GM23338 (cell line): ENCODE measurements at regions not wholly inside any gene's neighbourhood (a gene's known extent, or its start where the extent isn't known, plus 50 kb on each side); places are given as distances from the start of the nearest gene placed in this dataset.
A peak's percentile ranks its signal among the peaks of the same experiment; 100 is the strongest.

Experiments
- ATAC-seq: fragments of 200-7000 bp; cut with Tn5 transposase; 3 replicates; pipeline ENCODE4 v1.9.1; 2020
- DNase-seq: peaks from one replicate; pipeline ENCODE4 v3.0.0-alpha.2; 2015; ENCODE audit warnings: low spot score
- H2AFZ ChIP-seq: fragments of 200-600 bp; sonication (generic); 2 replicates; pipeline ENCODE4 v1.8.0; 2016; ENCODE audit warnings: antibody characterized with exemption, mild to moderate bottlenecking, moderate library complexity
- H3F3A ChIP-seq: fragments of 200-600 bp; sonication (generic); replicated peaks from 2 replicates; pipeline ENCODE4 v1.8.0; 2017; ENCODE audit warnings: antibody characterized with exemption, mixed run types, low read depth
- H3K27ac ChIP-seq: fragments of 200-600 bp; sonication (generic); 2 replicates; pipeline ENCODE4 v1.6.1; 2016; ENCODE audit warnings: low read depth
- H3K27me3 ChIP-seq: fragments of 200-600 bp; sonication (generic); 2 replicates; pipeline ENCODE4 v1.8.0; 2016; ENCODE audit warnings: mild to moderate bottlenecking, mixed run types, moderate library complexity; ENCODE audit not compliant: insufficient read depth
- H3K36me3 ChIP-seq: fragments of 200-600 bp; sonication (generic); 2 replicates; pipeline ENCODE4 v1.8.0; 2016; ENCODE audit warnings: mild to moderate bottlenecking; ENCODE audit not compliant: insufficient read depth
- H3K4me1 ChIP-seq: fragments of 200-600 bp; sonication (generic); 2 replicates; pipeline ENCODE4 v1.8.0; 2016; ENCODE audit warnings: mild to moderate bottlenecking, moderate library complexity; ENCODE audit not compliant: insufficient read depth
- H3K4me2 ChIP-seq: fragments of 200-600 bp; sonication (generic); 2 replicates; pipeline ENCODE4 v1.7.1; 2017; ENCODE audit warnings: mixed run types
- H3K4me3 ChIP-seq: fragments of 200-600 bp; sonication (generic); 2 replicates; pipeline ENCODE4 v1.6.1; 2016; ENCODE audit warnings: mixed run types
- H3K79me2 ChIP-seq: fragments of 200-600 bp; sonication (generic); replicated peaks from 2 replicates; pipeline ENCODE4 v1.8.0; 2017; ENCODE audit warnings: mild to moderate bottlenecking; ENCODE audit not compliant: insufficient read depth
- H3K9me2 ChIP-seq: fragments of 200-600 bp; sonication (generic); 2 replicates; pipeline ENCODE4 v1.8.0; 2017; ENCODE audit not compliant: insufficient read depth
- H4K20me1 ChIP-seq: fragments of 200-600 bp; sonication (generic); replicated peaks from 2 replicates; pipeline ENCODE4 v1.8.0; 2017; ENCODE audit warnings: mild to moderate bottlenecking; ENCODE audit not compliant: insufficient read depth
- H3K27ac Mint-ChIP-seq: 2 replicates; pipeline ENCODE4 v1.8.0; 2020; ENCODE audit warnings: inconsistent platforms, mild to moderate bottlenecking, moderate library complexity, mixed read lengths
- H3K27me3 Mint-ChIP-seq: 3 replicates; pipeline ENCODE4 v1.8.0; 2022; ENCODE audit warnings: low read depth, mild to moderate bottlenecking, moderate library complexity, mixed read lengths, inconsistent platforms; ENCODE audit not compliant: insufficient read depth, poor library complexity
- H3K36me3 Mint-ChIP-seq: 3 replicates; pipeline ENCODE4 v1.8.0; 2021; ENCODE audit warnings: low read depth, mild to moderate bottlenecking, inconsistent platforms, moderate library complexity, mixed read lengths
- H3K4me1 Mint-ChIP-seq: 3 replicates; pipeline ENCODE4 v1.8.0; 2020; ENCODE audit warnings: mild to moderate bottlenecking, inconsistent platforms, mixed read lengths
- H3K4me3 Mint-ChIP-seq: 3 replicates; pipeline ENCODE4 v1.8.0; 2021; ENCODE audit warnings: moderate library complexity, mild to moderate bottlenecking, inconsistent platforms, mixed read lengths
- H3K9me3 Mint-ChIP-seq: 3 replicates; pipeline ENCODE4 v1.8.0; 2020; ENCODE audit warnings: moderate library complexity, mild to moderate bottlenecking, inconsistent platforms, mixed read lengths
- NANOG ChIP-seq: IDR thresholded peaks from 2 replicates; pipeline ENCODE4 v1.6.1; 2016; ENCODE audit warnings: antibody characterized with exemption, borderline replicate concordance
- REST ChIP-seq: IDR thresholded peaks from one replicate; pipeline ENCODE4 v1.6.1; 2018; ENCODE audit warnings: antibody characterized with exemption; ENCODE audit not compliant: unreplicated experiment
- STAT1 ChIP-seq: IDR thresholded peaks from one replicate; pipeline ENCODE4 v1.6.1; 2016; ENCODE audit warnings: antibody characterized with exemption; ENCODE audit not compliant: unreplicated experiment
- TF ChIP-seq, protein P1 (sequence below), 2 experiments: fragments of 200-600 bp in 1 of 2; sonication (generic) in 1 of 2; conservative IDR thresholded peaks; 2 replicates each; pipeline versions ENCODE4 v1.5.1 to v1.6.1; 2016 to 2017; ENCODE audit warnings: antibody characterized with exemption in 2 of 2, low read depth in 2 of 2, mild to moderate bottlenecking in 2 of 2, moderate library complexity in 1 of 2
- TF ChIP-seq, protein P2 (sequence below): IDR thresholded peaks from 2 replicates; pipeline ENCODE4 v1.6.1; 2016; ENCODE audit warnings: antibody characterized with exemption

DNA sequence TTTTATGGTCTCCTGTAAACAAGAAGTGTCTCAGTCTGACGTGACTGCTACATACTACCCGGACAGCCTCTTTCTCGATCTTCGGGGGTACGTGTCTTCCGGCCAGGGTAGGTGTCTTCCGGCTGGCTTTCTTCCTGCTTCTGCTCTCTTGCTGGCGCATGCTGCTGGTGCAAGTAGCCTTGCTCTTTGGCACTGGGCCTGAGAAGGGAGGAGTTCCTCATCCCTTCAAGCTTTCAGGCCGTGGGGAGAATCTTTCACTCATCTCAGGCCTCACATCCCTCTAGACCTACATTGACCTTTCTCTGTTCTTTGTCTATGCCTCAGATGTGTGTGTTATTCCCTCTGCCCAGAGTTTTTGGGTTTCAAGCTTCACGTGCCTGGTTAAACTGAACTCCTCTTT, 130.4 kb downstream of the JCAD start (continued):
- TF ChIP-seq REST = no peak
- TF ChIP-seq NANOG = no peak
- no peak for TF ChIP-seq STAT1

DNA sequence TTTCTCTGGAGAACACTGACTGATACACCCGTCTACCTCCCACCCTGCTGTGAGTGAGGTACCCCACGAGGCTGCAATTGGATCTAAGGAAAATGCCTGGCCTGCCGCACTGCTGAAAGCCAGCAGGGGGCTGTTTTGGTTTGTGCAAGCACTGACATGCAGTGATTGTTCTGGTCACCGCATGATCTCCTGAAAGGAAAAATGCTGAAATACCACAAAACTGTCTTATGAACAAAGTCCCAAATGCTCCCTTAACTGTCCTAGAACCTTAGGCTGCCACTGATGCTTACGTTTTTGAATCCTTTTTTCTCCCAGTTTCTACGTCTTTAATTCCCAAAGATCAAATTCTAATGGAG, 132.7 kb downstream of the JCAD start:
- no peak overlapping the region for H3K4me2 ChIP-seq
- Mint-ChIP-seq H3K27ac (no peak overlapping the region), H3K27me3 (peaks cover 12% of the 10 kb centered on the region), H3K4me1 (peaks cover 24% of the 10 kb centered on the region), H3K4me3 (no peak overlapping the region), H3K36me3 (no peaks in the 10 kb centered on the region), H3K9me3 (no peaks in the 10 kb centered on the region; the same call in 1 of the 3 replicates)
- DNase-seq = peak; percentile 60
- H3F3A ChIP-seq = no peaks in the 10 kb centered on the region
- no peak overlapping the region for H3K27ac ChIP-seq
- no peak overlapping the region for H3K4me3 ChIP-seq
- peaks cover 4% of the 10 kb centered on the region; the same call in 1 of the 2 replicates for H3K36me3 ChIP-seq
- ATAC-seq = peak; percentile 65
- no peaks in the 10 kb centered on the region for H4K20me1 ChIP-seq
- H3K9me2 ChIP-seq = no peaks in the 10 kb centered on the region
- peak overlapping the region; percentile 47; the same call in 1 of the 2 replicates for H2AFZ ChIP-seq
- no peaks in the 10 kb centered on the region for H3K79me2 ChIP-seq
- H3K4me1 ChIP-seq = no peaks in the 10 kb centered on the region
- TF ChIP-seq STAT1 = no peak
- TF ChIP-seq, protein P1, sequence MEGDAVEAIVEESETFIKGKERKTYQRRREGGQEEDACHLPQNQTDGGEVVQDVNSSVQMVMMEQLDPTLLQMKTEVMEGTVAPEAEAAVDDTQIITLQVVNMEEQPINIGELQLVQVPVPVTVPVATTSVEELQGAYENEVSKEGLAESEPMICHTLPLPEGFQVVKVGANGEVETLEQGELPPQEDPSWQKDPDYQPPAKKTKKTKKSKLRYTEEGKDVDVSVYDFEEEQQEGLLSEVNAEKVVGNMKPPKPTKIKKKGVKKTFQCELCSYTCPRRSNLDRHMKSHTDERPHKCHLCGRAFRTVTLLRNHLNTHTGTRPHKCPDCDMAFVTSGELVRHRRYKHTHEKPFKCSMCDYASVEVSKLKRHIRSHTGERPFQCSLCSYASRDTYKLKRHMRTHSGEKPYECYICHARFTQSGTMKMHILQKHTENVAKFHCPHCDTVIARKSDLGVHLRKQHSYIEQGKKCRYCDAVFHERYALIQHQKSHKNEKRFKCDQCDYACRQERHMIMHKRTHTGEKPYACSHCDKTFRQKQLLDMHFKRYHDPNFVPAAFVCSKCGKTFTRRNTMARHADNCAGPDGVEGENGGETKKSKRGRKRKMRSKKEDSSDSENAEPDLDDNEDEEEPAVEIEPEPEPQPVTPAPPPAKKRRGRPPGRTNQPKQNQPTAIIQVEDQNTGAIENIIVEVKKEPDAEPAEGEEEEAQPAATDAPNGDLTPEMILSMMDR (conservative IDR thresholded peaks at IDR 0.05; ENCODE audit: low read depth in 2 of 2) = peak; percentile 46 to 52
- TF ChIP-seq, protein P2, sequence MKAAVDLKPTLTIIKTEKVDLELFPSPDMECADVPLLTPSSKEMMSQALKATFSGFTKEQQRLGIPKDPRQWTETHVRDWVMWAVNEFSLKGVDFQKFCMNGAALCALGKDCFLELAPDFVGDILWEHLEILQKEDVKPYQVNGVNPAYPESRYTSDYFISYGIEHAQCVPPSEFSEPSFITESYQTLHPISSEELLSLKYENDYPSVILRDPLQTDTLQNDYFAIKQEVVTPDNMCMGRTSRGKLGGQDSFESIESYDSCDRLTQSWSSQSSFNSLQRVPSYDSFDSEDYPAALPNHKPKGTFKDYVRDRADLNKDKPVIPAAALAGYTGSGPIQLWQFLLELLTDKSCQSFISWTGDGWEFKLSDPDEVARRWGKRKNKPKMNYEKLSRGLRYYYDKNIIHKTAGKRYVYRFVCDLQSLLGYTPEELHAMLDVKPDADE = no peak
- H3K27me3 ChIP-seq = no peaks in the 10 kb centered on the region
